Endodermal cell (in vitro differentiated cells): ENCODE measurements at regions not wholly inside any gene's neighbourhood (a gene's known extent, or its start where the extent isn't known, plus 50 kb on each side); places are given as distances from the start of the nearest gene placed in this dataset.

ENCODE experiments used
- DNase-seq: peaks from one replicate; pipeline ENCODE4 v3.0.0-alpha.2; 2017
- H3K27ac ChIP-seq: 2 replicates; pipeline ENCODE4 v1.5.1; 2013; ENCODE audit warnings: mild to moderate bottlenecking, low read depth, low read length, moderate library complexity
- H3K27me3 ChIP-seq: 2 replicates; pipeline ENCODE4 v1.6.1; 2013; ENCODE audit warnings: mild to moderate bottlenecking, low read length, moderate library complexity; ENCODE audit not compliant: insufficient read depth, control insufficient read depth, poor library complexity, severe bottlenecking
- H3K36me3 ChIP-seq: 2 replicates; pipeline ENCODE4 v1.7.0; 2013; ENCODE audit warnings: mild to moderate bottlenecking, low read length, moderate library complexity; ENCODE audit not compliant: control insufficient read depth, insufficient read depth
- H3K4me1 ChIP-seq: one replicate; pipeline ENCODE4 v1.7.0; 2013; ENCODE audit warnings: low read length; ENCODE audit not compliant: control insufficient read depth, insufficient read depth
- H3K4me3 ChIP-seq: 2 replicates; pipeline ENCODE4 v1.5.1; 2013; ENCODE audit warnings: mild to moderate bottlenecking, low read length, moderate library complexity
- H3K9ac ChIP-seq: 2 replicates; pipeline ENCODE4 v1.6.1; 2013; ENCODE audit warnings: mild to moderate bottlenecking, low read length, moderate library complexity; ENCODE audit not compliant: poor library complexity, severe bottlenecking; ENCODE audit errors: extremely low read depth
- H3K9me3 ChIP-seq: 2 replicates; pipeline ENCODE4 v1.6.1; 2013; ENCODE audit warnings: mild to moderate bottlenecking, low read length, moderate library complexity; ENCODE audit not compliant: control insufficient read depth
- H3K27ac Mint-ChIP-seq: 2 replicates; pipeline ENCODE4 v1.8.0; 2020; ENCODE audit warnings: mixed read lengths
- H3K27me3 Mint-ChIP-seq: 2 replicates; pipeline ENCODE4 v1.8.0; 2021; ENCODE audit warnings: mild to moderate bottlenecking, mixed read lengths; ENCODE audit not compliant: insufficient read depth
- H3K36me3 Mint-ChIP-seq: 2 replicates; pipeline ENCODE4 v1.8.0; 2020; ENCODE audit warnings: low read depth, mixed read lengths
- H3K4me1 Mint-ChIP-seq: 2 replicates; pipeline ENCODE4 v1.8.0; 2020; ENCODE audit warnings: mixed read lengths
- H3K4me3 Mint-ChIP-seq: 2 replicates; pipeline ENCODE4 v1.8.0; 2020; ENCODE audit warnings: mild to moderate bottlenecking, moderate library complexity, mixed read lengths
- H3K9me3 Mint-ChIP-seq: 2 replicates; pipeline ENCODE4 v1.8.0; 2020; ENCODE audit warnings: mild to moderate bottlenecking, mixed read lengths
- WGBS, 2 experiments: methylation state at CpG; one replicate each; pipeline versions ENCODE4 v1.1.5 to v1.1.7; 2013; ENCODE audit warnings: missing lambda C conversion rate in 2 of 2, mixed read lengths in 1 of 2; ENCODE audit not compliant: insufficient coverage in 1 of 2, insufficient read length in 1 of 2; 5-methylcytosine and 5-hydroxymethylcytosine counted together
- TF ChIP-seq, protein P1 (sequence below): fragments of 200-600 bp; sonication (generic); conservative IDR thresholded peaks from 2 replicates; pipeline ENCODE4 v1.5.0; 2021; ENCODE audit warnings: antibody characterized with exemption, mild to moderate bottlenecking

DNA sequence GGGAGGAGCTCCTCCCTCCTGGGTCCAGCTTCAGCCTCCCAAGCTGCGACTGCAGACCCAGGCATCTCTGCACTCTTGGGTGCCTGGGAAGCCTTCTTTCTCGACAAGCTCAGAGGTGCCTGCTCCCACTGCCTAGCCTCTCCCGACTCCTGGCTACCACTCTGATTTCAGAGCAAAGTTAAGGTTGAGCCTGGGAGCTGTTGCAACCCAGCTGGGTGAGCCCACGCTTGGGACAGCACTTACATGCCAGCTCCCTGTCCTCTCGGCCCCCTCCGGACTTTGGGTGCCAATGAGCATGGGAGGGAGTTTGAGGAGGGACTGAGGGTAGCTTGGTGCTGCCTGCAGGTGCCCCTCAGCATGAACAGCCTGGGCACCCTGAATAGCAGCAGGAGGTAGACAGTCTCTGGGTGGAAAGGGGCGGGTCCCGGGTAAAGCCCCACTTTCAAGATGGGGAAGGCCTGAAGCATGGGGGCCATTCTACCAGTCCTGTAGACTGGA, 1383.4 kb upstream of the PCDH20 start:
- TF ChIP-seq, protein P1, sequence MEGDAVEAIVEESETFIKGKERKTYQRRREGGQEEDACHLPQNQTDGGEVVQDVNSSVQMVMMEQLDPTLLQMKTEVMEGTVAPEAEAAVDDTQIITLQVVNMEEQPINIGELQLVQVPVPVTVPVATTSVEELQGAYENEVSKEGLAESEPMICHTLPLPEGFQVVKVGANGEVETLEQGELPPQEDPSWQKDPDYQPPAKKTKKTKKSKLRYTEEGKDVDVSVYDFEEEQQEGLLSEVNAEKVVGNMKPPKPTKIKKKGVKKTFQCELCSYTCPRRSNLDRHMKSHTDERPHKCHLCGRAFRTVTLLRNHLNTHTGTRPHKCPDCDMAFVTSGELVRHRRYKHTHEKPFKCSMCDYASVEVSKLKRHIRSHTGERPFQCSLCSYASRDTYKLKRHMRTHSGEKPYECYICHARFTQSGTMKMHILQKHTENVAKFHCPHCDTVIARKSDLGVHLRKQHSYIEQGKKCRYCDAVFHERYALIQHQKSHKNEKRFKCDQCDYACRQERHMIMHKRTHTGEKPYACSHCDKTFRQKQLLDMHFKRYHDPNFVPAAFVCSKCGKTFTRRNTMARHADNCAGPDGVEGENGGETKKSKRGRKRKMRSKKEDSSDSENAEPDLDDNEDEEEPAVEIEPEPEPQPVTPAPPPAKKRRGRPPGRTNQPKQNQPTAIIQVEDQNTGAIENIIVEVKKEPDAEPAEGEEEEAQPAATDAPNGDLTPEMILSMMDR = no peak
- Histone ChIP-seq H3K4me1 (no peaks in the 10 kb centered on the region), H3K4me3 (no peak overlapping the region), H3K27ac (no peak overlapping the region), H3K36me3 (no peaks in the 10 kb centered on the region), H3K9me3 (no peaks in the 10 kb centered on the region), H3K27me3 (no peaks in the 10 kb centered on the region), H3K9ac (no peak overlapping the region)
- no peak overlapping the region for H3K4me3 Mint-ChIP-seq
- H3K4me1 Mint-ChIP-seq = no peaks in the 10 kb centered on the region
- no peak overlapping the region for H3K27ac Mint-ChIP-seq
- 90 to 100% methylated on average over 2 to 8 of the region's 8 CpGs for WGBS, 2 experiments
- no peaks in the 10 kb centered on the region for H3K9me3 Mint-ChIP-seq
- no peaks in the 10 kb centered on the region for H3K36me3 Mint-ChIP-seq
- H3K27me3 Mint-ChIP-seq = no peaks in the 10 kb centered on the region
- no peak for DNase-seq

GRCh38 chr13:62793850-62794249, 1378.2 kb upstream of the PCDH20 start:
- no CpG with 5 or more reads among the region's 1 CpG for WGBS, 2 experiments
- TF ChIP-seq, protein P1 = no peak
- H3K27me3 Mint-ChIP-seq = no peaks in the 10 kb centered on the region
- H3K9me3 ChIP-seq = peaks cover under 1% of the 10 kb centered on the region
- no peak overlapping the region for H3K4me3 ChIP-seq
- H3K9me3 Mint-ChIP-seq = peaks cover 1% of the 10 kb centered on the region
- no peak for DNase-seq
- no peaks in the 10 kb centered on the region for H3K4me1 ChIP-seq
- H3K27me3 ChIP-seq = no peaks in the 10 kb centered on the region
- H3K4me3 Mint-ChIP-seq = no peak overlapping the region
- H3K9ac ChIP-seq = no peak overlapping the region
- no peaks in the 10 kb centered on the region for H3K36me3 Mint-ChIP-seq
- H3K27ac Mint-ChIP-seq = no peak overlapping the region
- H3K4me1 Mint-ChIP-seq = no peaks in the 10 kb centered on the region
- H3K27ac ChIP-seq = no peak overlapping the region
- no peaks in the 10 kb centered on the region for H3K36me3 ChIP-seq

DNA sequence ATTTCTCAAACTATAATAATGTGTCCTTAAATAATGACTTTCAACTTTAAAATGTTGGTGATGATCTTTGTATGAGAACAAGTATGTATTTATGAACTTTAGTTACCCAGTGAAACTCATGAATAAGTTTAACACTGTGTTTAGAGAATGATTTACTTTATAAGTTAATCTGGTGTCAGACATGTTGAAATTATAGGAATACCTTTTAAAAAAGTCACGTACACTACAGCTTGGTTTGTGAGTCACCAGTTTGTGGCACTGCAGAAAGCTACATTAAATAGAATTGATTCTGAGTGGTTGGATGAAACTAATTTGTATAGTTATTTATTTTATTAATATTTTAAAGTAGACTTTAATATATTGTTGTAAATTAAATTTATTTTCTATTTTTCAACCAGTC, 1366.2 kb upstream of the PCDH20 start:
- Mint-ChIP-seq H3K4me1 (no peaks in the 10 kb centered on the region), H3K9me3 (no peaks in the 10 kb centered on the region), H3K36me3 (no peaks in the 10 kb centered on the region), H3K4me3 (no peak overlapping the region), H3K27me3 (no peaks in the 10 kb centered on the region), H3K27ac (no peak overlapping the region)
- Histone ChIP-seq H3K9ac (no peak overlapping the region), H3K27me3 (no peaks in the 10 kb centered on the region), H3K4me3 (no peak overlapping the region), H3K9me3 (no peaks in the 10 kb centered on the region), H3K4me1 (no peaks in the 10 kb centered on the region), H3K27ac (no peak overlapping the region), H3K36me3 (no peaks in the 10 kb centered on the region)
- TF ChIP-seq, protein P1 = no peak
- 100% methylated on average over 1 of the region's 1 CpG for WGBS, 2 experiments
- DNase-seq = no peak
